Ecto neural progenitor cell (in vitro differentiated cells): ENCODE measurements at regions not wholly inside any gene's neighbourhood (a gene's known extent, or its start where the extent isn't known, plus 50 kb on each side); places are given as distances from the start of the nearest gene placed in this dataset.

ENCODE experiments used
- DNase-seq: peaks from one replicate; pipeline ENCODE4 v3.0.0-alpha.2; 2018; ENCODE audit warnings: low spot score

- no peak for DNase-seq
These were observed 251.1 kb upstream of the IRX5 start for GRCh38 chr16:54679531-54679930.

GRCh38 chr16:54677308-54677950 lies 253.2 kb upstream of the IRX5 start:
- no peak for DNase-seq

GRCh38 chr16:54673313-54673712 lies 257.4 kb upstream of the IRX5 start:
- no peak for DNase-seq

- no peak for DNase-seq
These were observed 258.2 kb upstream of the IRX5 start for GRCh38 chr16:54672500-54672899.

- no peak for DNase-seq
These were observed 273.0 kb upstream of the IRX5 start for GRCh38 chr16:54657709-54658102.

GRCh38 chr16:54657058-54657708 lies 273.5 kb upstream of the IRX5 start:
- no peak for DNase-seq

- DNase-seq, result no peak
These were observed 275.5 kb upstream of the IRX5 start for GRCh38 chr16:54655121-54655590.

GRCh38 chr16:54654429-54654828 lies 276.2 kb upstream of the IRX5 start:
- DNase-seq, result no peak

- DNase-seq, result no peak
These were observed 278.4 kb upstream of the IRX5 start for GRCh38 chr16:54652201-54652770.

- DNase-seq, result peak; percentile 67
These were observed 279.0 kb upstream of the IRX5 start for GRCh38 chr16:54651440-54652195.

- no peak for DNase-seq
These were observed 280.8 kb upstream of the IRX5 start for GRCh38 chr16:54649876-54650275.

GRCh38 chr16:54648575-54648974 lies 282.1 kb upstream of the IRX5 start:
- DNase-seq, result no peak

GRCh38 chr16:54647725-54648221 lies 282.9 kb upstream of the IRX5 start:
- no peak for DNase-seq

- DNase-seq, result no peak
These were observed 283.4 kb upstream of the IRX5 start for GRCh38 chr16:54647216-54647615.

- DNase-seq, result no peak
These were observed 285.3 kb upstream of the IRX5 start for GRCh38 chr16:54645345-54645744.

GRCh38 chr16:54636221-54636793 lies 294.4 kb upstream of the IRX5 start:
- no peak for DNase-seq

GRCh38 chr16:54633943-54634362 lies 296.7 kb upstream of the IRX5 start:
- DNase-seq, result no peak

- no peak for DNase-seq
These were observed 298.1 kb upstream of the IRX5 start for GRCh38 chr16:54632322-54633220.

GRCh38 chr16:54631782-54632181 lies 298.9 kb upstream of the IRX5 start:
- no peak for DNase-seq

GRCh38 chr16:54630284-54630967 lies 300.2 kb upstream of the IRX5 start:
- DNase-seq, result no peak
